Stimulated activated CD8-positive, alpha-beta memory T cell treated with anti-CD3 and anti-CD28 coated beads, Interleukin-4, amount 100 ng/mL, for 48 hours (primary cell): ENCODE measurements at regions not wholly inside any gene's neighbourhood (a gene's known extent, or its start where the extent isn't known, plus 50 kb on each side); places are given as distances from the start of the nearest gene placed in this dataset.

Source experiments
- DNase-seq: peaks from one replicate; pipeline ENCODE4 v3.0.0-alpha.2; 2020

DNA sequence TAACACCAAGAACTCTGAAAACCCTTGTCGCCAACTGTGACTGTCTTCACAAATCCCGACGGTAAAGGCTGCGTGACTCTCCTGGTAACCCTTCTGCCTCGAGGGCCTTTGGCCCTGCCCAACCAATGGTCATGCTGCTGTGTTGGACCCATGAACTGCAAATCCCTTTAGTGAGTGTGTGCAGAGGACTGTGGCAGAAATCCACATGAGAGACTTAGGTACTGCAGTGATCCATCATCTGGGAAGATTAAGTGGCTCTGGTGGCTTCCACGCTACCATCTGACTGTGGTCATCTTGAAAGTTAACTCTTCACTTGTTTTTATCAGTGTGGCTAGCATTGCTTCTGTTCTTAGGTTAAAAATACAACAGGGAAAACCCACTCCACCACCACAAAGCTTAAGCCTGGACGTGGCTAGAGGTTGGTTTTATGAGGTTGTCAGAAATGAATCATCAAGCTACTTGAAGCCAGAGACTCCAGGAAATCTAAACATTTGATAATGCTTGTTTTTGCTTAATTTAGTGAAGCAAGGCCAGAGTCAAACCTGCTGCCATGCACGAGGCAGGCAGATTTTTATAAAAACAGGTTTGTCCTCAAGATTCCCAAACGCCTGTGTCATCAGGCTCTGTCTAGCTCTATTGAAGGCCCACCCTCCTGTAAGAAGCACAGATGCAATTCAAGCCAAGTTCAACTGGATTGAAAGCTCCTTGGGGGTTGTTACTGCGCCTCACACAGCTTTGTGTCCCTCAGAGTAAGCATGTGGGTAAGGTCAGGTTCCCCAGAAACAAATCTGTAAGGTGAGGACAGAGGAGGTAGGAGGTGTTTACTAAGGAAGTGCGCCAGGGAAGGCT, 52.7 kb upstream of the ERCC6L2 start:
- peak; percentile 37 for DNase-seq

DNA sequence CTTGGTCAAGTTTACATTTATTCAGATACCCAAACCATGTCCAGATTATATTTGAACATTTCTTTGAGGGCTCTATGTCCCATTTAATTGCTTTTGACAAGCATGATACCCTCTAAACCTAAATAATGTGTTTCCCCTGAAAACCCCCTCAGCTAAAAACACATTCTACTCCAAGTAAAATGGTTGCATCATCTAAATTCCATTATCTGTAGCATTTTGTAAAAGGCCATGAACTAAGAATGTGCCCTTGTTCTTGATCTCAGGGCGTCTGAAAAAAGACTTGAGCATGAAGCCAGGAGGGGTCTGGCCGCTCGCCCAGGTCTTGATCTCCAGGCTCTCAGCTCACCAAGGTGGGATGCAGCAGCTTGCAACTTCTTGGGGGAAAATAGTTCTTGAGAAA, 53.5 kb upstream of the ERCC6L2 start:
- DNase-seq: no peak

DNA sequence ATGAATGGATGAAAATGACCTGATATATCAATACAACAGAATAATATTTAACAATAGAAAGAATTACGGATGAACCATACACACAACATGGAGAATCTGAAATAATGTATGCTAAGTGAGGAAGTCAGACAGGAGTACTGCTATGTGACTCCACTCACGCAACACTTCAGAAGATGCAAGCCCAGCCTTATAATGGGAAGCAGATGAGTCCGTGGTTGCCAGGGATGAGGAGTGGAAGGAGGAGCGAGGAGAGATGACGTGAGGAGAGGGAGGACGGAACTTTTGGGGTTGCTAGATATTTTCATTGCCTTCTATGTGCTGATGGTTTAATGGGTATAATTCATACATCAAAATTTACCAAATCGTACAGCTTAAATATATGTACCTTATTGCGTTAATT, 55.4 kb upstream of the ERCC6L2 start:
- no peak for DNase-seq

DNA sequence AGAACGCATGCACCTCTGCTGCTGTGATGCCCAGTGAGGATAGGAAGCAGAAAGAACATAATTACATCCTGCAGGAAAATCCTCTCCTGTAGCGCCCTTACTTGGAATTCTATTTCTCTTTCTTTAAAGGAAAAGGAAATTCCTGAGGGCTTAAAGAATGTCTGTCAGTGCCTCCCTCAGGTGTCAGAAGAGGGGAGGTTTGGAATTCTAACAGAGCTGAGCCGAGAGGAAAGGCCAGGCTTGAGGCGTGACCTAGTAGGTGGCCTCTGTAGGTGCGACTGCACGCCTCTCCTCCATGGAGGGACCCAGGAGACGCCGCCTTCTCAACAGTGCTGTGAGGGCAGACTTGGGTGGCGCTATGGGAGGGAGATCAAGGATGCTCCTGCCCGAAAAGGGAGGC, 55.9 kb upstream of the ERCC6L2 start:
- DNase-seq: no peak

DNA sequence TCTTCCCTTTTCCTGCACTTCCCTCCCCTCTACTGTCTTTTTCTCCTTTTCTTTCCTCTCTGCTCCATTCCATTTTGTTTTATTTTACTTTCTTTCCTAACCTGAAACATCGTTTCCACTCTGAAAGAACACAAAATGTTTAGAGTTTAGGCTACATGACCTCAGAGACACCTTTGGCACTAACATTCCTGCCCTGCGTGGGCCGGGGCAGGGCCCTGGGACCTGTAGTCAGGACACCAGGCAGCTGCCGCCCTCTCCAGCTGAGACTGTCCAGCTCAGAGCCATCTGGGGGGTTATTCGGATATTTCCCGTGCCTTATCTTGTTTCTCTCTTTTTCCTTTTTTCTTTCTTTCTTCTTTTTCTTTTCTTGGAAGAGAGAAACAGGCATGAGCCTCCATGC, 58.3 kb upstream of the ERCC6L2 start:
- no peak for DNase-seq

DNA sequence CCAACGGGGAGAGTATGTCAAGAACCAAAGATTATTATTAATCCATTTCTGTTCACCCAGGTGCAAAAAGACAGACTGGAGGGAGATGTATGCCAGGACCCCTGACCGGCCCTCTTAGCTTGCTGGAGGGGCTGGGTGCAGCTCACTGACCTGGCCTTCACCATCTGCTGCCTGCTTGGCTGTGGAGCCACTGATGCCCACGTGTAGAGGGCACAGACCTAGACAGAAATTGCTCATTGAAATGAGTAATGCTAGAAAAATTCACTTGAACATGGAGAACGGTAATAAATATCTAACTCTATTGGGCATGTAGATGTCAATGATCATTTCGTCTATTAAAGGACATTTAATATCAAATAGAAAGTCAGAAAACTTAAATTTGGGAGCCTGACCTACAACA, 58.8 kb upstream of the ERCC6L2 start:
- no peak for DNase-seq

DNA sequence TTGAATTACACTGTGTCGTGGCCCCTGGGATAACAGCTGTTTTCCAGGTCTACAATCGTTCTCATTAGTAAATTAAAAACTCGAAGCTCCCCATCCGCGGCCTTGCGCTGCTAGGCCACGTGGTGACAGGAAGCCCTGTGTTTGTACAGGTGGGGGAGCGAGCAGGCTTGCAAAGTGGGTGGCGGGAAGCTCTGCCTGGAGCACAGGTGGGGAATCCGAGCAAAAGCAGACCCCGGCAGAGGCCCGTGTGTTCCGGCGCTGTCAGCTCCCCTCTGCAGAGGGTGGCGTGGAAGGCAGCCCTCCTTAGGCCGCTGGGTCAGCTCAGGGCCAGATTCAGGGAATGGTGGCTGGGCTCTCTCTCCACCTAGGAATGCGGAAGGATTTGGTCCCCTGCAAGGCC, 59.5 kb upstream of the ERCC6L2 start:
- no peak for DNase-seq

DNA sequence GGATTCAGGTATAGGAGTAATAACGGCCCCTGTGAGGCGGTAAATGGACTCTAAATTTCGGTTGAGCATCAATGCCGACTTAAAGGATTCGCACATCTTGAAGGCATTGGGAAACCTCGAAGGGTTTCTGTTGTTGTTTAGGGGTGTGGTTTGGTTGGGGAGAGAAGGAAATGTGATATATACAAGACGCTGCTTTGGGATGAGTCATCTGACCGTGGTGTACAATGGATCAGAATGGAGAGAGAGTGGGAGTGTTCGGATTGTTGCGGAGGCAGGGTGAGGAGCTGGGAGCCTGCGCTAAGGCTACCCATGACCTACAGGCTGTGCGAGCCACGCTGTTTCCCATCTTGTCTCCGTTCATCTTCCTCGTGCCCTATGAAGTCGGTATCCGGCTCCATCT, 60.4 kb upstream of the ERCC6L2 start:
- DNase-seq: no peak

DNA sequence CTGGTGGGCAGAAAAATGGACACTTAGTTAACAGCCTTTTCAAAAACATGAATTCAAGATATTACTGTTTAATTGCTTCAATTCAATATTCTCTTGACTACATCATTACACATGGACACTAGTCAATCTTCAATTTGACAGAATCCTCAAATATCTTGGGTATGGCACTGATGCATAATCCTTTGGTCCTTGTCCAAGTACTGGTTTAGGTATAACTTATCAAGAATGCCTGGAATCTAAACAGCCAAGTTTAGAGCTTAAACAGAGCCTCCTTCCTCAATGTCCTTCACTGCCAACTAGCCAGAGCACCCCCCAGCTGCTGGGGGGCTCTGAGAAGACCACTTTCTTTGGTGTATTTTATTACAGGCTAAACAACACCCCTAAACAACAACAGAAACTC, 61.6 kb upstream of the ERCC6L2 start:
- no peak for DNase-seq

DNA sequence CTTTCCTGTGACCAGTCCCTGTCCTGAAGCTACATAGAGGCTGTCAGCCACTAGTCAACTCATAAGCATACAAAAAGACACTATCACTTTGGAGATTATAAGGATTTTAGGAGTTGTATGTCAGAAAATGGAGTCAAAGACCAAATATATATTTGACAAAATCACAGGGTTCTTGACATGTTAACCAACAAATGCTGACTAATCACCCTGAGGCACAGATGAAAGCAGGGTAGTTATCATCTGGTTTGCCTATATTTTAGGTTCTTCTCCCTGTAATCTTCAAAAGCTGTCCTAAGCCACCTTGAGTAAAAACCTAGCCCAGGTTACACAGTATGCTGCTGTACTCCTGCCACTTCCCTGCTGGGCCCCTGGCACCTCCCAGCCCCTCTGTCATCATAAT, 64.7 kb upstream of the ERCC6L2 start:
- DNase-seq: no peak

DNA sequence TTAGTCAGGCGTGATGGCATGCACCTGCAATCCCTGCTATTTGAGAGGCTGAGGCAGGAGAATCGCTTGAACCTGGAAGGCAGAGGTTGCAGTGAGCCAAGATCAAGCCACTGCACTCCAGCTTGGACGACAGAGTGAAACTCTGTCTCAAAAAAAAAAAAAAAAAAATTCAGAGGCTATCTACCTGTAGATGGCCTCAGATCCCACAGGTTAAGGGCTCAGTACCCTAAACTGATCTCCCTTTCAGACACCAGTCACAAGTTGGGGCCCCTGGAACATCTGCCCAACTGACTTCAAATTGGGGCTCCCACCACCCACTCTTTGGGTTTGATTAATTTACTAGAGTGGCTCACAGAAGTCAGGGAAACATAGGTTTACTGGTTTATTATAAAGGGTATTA, 65.4 kb upstream of the ERCC6L2 start:
- DNase-seq: no peak

DNA sequence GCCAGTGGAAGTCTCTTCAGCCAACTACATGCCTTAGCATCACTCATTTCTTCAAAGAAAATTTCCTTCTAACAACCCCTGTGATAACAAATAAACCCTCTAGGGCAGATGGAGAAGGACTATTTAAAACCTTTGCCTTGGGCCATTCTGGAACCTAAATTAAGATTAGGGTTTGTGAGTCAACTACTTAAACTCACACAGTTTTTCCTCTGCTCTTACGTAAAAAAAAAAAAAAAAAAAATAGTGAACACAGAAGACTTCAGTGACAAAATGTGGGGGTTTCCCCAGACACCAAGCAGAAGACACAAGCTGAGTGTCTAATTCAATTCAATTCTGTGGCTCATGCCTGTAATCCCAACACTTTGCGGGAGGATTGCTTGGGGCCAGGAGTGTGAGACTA, 65.8 kb upstream of the ERCC6L2 start:
- no peak for DNase-seq

DNA sequence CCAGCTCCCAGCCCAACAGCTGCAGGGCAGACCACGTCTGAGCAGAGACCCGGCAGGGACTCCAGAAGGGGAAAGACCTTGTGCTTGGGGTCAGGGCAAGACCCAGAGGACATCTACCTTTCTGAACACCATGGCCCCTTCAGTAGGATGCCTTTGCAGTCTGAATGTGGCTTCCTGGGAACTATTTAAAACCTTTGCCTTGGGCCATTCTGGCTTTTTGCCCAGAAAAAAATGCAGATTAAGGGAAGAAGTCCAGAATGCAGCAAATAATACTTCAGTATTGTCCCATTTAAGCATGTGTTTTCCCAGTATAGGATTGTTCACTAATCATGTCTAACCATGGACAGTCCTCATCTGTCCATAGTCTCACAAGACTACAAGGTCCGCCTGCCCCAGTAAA, 67.5 kb upstream of the ERCC6L2 start:
- DNase-seq: no peak

- no peak for DNase-seq
These were observed 68.1 kb upstream of the ERCC6L2 start for GRCh38 chr9:95807326-95807947.

- DNase-seq: no peak
These were observed 72.3 kb upstream of the ERCC6L2 start for GRCh38 chr9:95803197-95803596.

GRCh38 chr9:95801797-95802196, 73.7 kb upstream of the ERCC6L2 start:
- no peak for DNase-seq

DNA sequence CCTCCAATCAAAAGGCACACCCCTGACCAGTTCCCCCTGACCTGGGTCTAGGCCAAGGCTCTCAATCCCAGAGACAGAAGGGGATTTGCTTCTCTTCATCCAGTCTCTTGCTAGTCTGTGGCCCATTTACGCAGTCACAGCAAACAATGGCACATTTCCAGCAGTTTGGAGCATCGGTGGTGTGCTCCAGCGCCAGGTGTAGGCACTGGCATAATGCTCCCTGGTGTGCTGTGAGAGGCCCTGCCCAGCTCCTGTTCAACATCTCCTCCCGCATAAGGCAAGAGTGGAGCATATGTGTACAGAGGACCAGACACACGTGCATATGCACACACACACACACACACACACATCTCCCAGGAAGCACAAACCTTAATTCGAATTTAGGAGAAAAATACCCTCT, 79.5 kb upstream of the ERCC6L2 start:
- no peak for DNase-seq

GRCh38 chr9:95793924-95794828, 81.3 kb upstream of the ERCC6L2 start:
- DNase-seq: no peak

- no peak for DNase-seq
These were observed 83.8 kb upstream of the ERCC6L2 start for GRCh38 chr9:95791695-95792094.

GRCh38 chr9:95791286-95791685, 84.2 kb upstream of the ERCC6L2 start:
- DNase-seq: no peak

DNA sequence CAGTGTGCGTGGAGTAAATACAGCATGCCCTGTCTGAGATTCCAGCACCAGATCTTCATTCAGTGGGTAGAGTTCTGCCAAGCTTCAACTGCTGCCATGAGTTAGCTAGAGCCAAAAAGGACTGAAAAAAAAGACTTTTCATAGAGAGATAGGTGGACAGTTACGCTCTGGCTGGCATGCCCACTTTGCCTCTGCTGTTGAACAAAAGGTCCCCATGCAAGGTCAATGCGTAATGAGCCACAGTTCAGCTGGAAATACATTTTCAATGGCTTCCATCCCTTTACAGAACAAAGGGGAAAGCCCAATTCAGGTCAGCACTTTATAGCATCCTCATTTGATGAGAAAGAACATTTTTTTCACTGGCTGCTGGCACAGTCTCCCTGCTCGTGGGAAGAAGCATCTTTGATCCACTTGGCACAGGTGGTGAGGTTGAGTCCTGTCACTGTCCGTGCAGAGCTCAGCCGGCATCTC, 86.9 kb upstream of the ERCC6L2 start:
- DNase-seq: no peak

DNA sequence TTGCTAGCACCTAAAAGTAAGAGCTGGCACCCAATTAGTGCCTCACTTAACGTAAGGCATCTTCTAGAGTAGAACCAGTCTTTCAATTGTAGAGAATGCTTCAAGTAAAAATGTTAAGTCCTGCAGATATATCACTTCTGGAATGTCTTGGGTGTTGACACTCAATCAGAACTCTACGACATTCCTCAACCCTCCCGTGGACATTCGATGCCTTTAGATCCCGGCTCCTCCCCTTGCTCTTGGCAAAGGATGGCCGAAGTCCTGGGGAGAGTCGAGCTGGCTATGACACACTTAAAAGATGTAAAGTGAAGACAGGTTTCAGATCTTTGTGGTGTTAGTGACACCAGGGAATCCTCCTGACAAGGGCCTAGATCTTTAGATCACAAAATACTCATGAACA, 87.5 kb upstream of the ERCC6L2 start:
- DNase-seq: no peak

- no peak for DNase-seq
These were observed 90.3 kb upstream of the ERCC6L2 start for GRCh38 chr9:95785209-95785608.

GRCh38 chr9:95784318-95784717, 91.2 kb upstream of the ERCC6L2 start:
- no peak for DNase-seq
